IMR-90 (cell line): ENCODE measurements at regions not wholly inside any gene's neighbourhood (a gene's known extent, or its start where the extent isn't known, plus 50 kb on each side); places are given as distances from the start of the nearest gene placed in this dataset.

ENCODE experiments used
- ATAC-seq: fragments of 200-7000 bp; cut with Tn5 transposase; 2 replicates; pipeline ENCODE4 v1.9.1; 2020; ENCODE audit warnings: low read depth, mild to moderate bottlenecking, moderate library complexity
- BruUV-seq: library from RNA; stranded (reverse); fragments of 400-500 nt; replicated peaks from 2 replicates; lab custom pipeline; 2021; lab: Mats Ljungman, UMichigan
- CTCF ChIA-PET: fragments of 300-600 bp; formaldehyde crosslinking; extraction: SDS; loops from one replicate; lab custom pipeline; 2021; ENCODE audit warnings: antibody characterized with exemption; lab: Yijun Ruan, JAX
- POLR2A ChIA-PET: fragments of 300-600 bp; sonication (Branson Sonifier 250); formaldehyde crosslinking; loops from one replicate; lab custom pipeline; 2022; ENCODE audit warnings: antibody characterized with exemption; ENCODE audit not compliant: unreplicated experiment; lab: Charles Lee
- DNase-seq: peaks from one replicate; pipeline ENCODE4 v3.0.0; 2013
- H2AFZ ChIP-seq: replicated peaks from 2 replicates; pipeline ENCODE3; 2013; ENCODE audit warnings: low read length, mild to moderate bottlenecking; ENCODE audit not compliant: poor library complexity
- H2AK5ac ChIP-seq: 2 replicates; pipeline ENCODE4 v1.6.1; 2013; ENCODE audit warnings: low read depth, low read length, inconsistent platforms
- H2AK9ac ChIP-seq: replicated peaks from 2 replicates; pipeline ENCODE3; 2013; ENCODE audit warnings: mild to moderate bottlenecking, low read depth, low read length, moderate library complexity; ENCODE audit not compliant: poor library complexity
- H2BK120ac ChIP-seq: 2 replicates; pipeline ENCODE4 v1.6.1; 2013; ENCODE audit warnings: low read depth, low read length, inconsistent platforms
- H2BK15ac ChIP-seq: 3 replicates; pipeline ENCODE4 v1.6.1; 2013; ENCODE audit warnings: low read depth, low read length, inconsistent platforms
- H2BK20ac ChIP-seq: 2 replicates; pipeline ENCODE4 v1.6.1; 2013; ENCODE audit warnings: low read depth, mild to moderate bottlenecking, inconsistent platforms, low read length, moderate library complexity
- H2BK5ac ChIP-seq: 2 replicates; pipeline ENCODE4 v1.6.1; 2013; ENCODE audit warnings: mild to moderate bottlenecking, low read depth, low read length, inconsistent platforms; ENCODE audit not compliant: poor library complexity, severe bottlenecking
- H3K14ac ChIP-seq: replicated peaks from 2 replicates; pipeline ENCODE4 v1.6.1; 2013; ENCODE audit warnings: low read depth, low read length, inconsistent platforms
- H3K18ac ChIP-seq: 2 replicates; pipeline ENCODE4 v1.6.1; 2013; ENCODE audit warnings: low read depth, low read length, control low read depth
- H3K23ac ChIP-seq: 2 replicates; pipeline ENCODE4 v1.6.1; 2013; ENCODE audit warnings: low read depth, low read length, inconsistent platforms
- H3K27ac ChIP-seq: 2 replicates; pipeline ENCODE4 v1.5.1; 2013; ENCODE audit warnings: mild to moderate bottlenecking, control low read depth, low read length; ENCODE audit not compliant: insufficient read depth
- H3K27me3 ChIP-seq: 2 replicates; pipeline ENCODE4 v1.6.1; 2013; ENCODE audit warnings: low read length; ENCODE audit not compliant: control insufficient read depth, insufficient read depth
- H3K36me3 ChIP-seq: 2 replicates; pipeline ENCODE4 v1.6.1; 2013; ENCODE audit warnings: low read length, mixed read lengths; ENCODE audit not compliant: control insufficient read depth, insufficient read depth
- H3K4ac ChIP-seq: 2 replicates; pipeline ENCODE4 v1.6.1; 2013; ENCODE audit warnings: low read depth, low read length, inconsistent platforms
- H3K4me1 ChIP-seq: 2 replicates; pipeline ENCODE4 v1.6.1; 2013; ENCODE audit warnings: low read length, mixed read lengths; ENCODE audit not compliant: control insufficient read depth, insufficient read depth
- H3K4me2 ChIP-seq: 2 replicates; pipeline ENCODE4 v1.6.1; 2013; ENCODE audit warnings: low read depth, mild to moderate bottlenecking, control low read depth, low read length, moderate library complexity
- H3K4me3 ChIP-seq: 2 replicates; pipeline ENCODE4 v1.5.1; 2013; ENCODE audit warnings: low read depth, mild to moderate bottlenecking, control low read depth, low read length, moderate library complexity; ENCODE audit not compliant: insufficient read depth
- H3K56ac ChIP-seq: 2 replicates; pipeline ENCODE4 v1.6.1; 2013; ENCODE audit warnings: low read length, inconsistent platforms; ENCODE audit not compliant: insufficient read depth; ENCODE audit errors: extremely low read depth
- H3K79me1 ChIP-seq, 2 experiments: 2 replicates each; pipeline ENCODE4 v1.6.1; 2013; ENCODE audit warnings: low read length in 2 of 2, inconsistent platforms in 1 of 2, low read depth in 1 of 2
- H3K9ac ChIP-seq: 2 replicates; pipeline ENCODE4 v1.6.1; 2013; ENCODE audit warnings: low read depth, low read length, control low read depth
- H3K9me1 ChIP-seq: 2 replicates; pipeline ENCODE4 v1.6.1; 2013; ENCODE audit warnings: low read length, inconsistent platforms; ENCODE audit not compliant: insufficient read depth
- H3K9me3 ChIP-seq: 2 replicates; pipeline ENCODE4 v1.6.1; 2013; ENCODE audit warnings: low read length; ENCODE audit not compliant: control insufficient read depth, insufficient read depth
- H4K20me1 ChIP-seq: 2 replicates; pipeline ENCODE4 v1.6.1; 2013; ENCODE audit warnings: low read length, inconsistent platforms; ENCODE audit not compliant: insufficient read depth
- H4K5ac ChIP-seq: 2 replicates; pipeline ENCODE4 v1.6.1; 2013; ENCODE audit warnings: mild to moderate bottlenecking, low read depth, low read length, control low read depth
- H4K8ac ChIP-seq, 2 experiments: 2 replicates each; pipeline ENCODE4 v1.6.1; 2013; ENCODE audit warnings: low read depth in 2 of 2, low read length in 2 of 2, control low read depth in 1 of 2, inconsistent platforms in 1 of 2
- H4K91ac ChIP-seq: 2 replicates; pipeline ENCODE4 v1.6.1; 2013; ENCODE audit warnings: low read depth, low read length, inconsistent platforms; ENCODE audit not compliant: insufficient read depth
- BHLHE40 ChIP-seq: fragments of 150-350 bp; IDR thresholded peaks from 2 replicates; pipeline ENCODE4 v1.6.1; 2016; ENCODE audit warnings: mild to moderate bottlenecking, low read depth, low read length
- CEBPB ChIP-seq: IDR thresholded peaks from 2 replicates; pipeline ENCODE4 v1.6.1; 2012; ENCODE audit warnings: low read depth, low read length, improper control_type of control experiment
- CTCF ChIP-seq: conservative IDR thresholded peaks from 2 replicates; pipeline ENCODE4 v1.5.1; 2012; ENCODE audit warnings: mild to moderate bottlenecking, low read depth, low read length, improper control_type of control experiment
- ELK1 ChIP-seq: fragments of 150-350 bp; IDR thresholded peaks from 2 replicates; pipeline ENCODE4 v1.6.1; 2016; ENCODE audit warnings: low read depth, mild to moderate bottlenecking, low read length, moderate library complexity, borderline replicate concordance
- MAFK ChIP-seq: IDR thresholded peaks from 2 replicates; pipeline ENCODE4 v1.6.1; 2012; ENCODE audit warnings: low read depth, low read length, improper control_type of control experiment
- NFE2L2 ChIP-seq: fragments of 150-350 bp; IDR thresholded peaks from 2 replicates; pipeline ENCODE4 v1.6.1; 2016; ENCODE audit warnings: low read depth, mild to moderate bottlenecking, low read length
- POLR2A ChIP-seq: IDR thresholded peaks from 2 replicates; pipeline ENCODE4 v1.6.1; 2012; ENCODE audit warnings: mild to moderate bottlenecking, low read depth, low read length
- RAD21 ChIP-seq: IDR thresholded peaks from 2 replicates; pipeline ENCODE4 v1.6.1; 2012; ENCODE audit warnings: low read length, improper control_type of control experiment
- RCOR1 ChIP-seq: IDR thresholded peaks from 2 replicates; pipeline ENCODE4 v1.6.1; 2012; ENCODE audit warnings: mild to moderate bottlenecking, low read length, improper control_type of control experiment; ENCODE audit not compliant: insufficient replicate concordance
- USF2 ChIP-seq: fragments of 150-350 bp; IDR thresholded peaks from 2 replicates; pipeline ENCODE4 v1.6.1; 2017; ENCODE audit warnings: mild to moderate bottlenecking, antibody characterized with exemption, low read length, low read depth
- dilution Hi-C: fragments of 300-500 bp; cut with HindIII; formaldehyde crosslinking; loops from one replicate; pipeline ENCODE4 v1.14.3; 2018; ENCODE audit warnings: low sequenced_read_pairs; ENCODE audit not compliant: unreplicated experiment
- in situ Hi-C: fragments of 300-500 bp; cut with MboI; formaldehyde crosslinking; loops from 3 replicates; pipeline ENCODE4 v1.14.3; 2019; ENCODE audit warnings: low sequenced_read_pairs, inconsistent platforms, mixed read lengths
- intact Hi-C: fragments of 100-400 bp; cut with micrococcal nuclease; formaldehyde crosslinking; loops from 2 replicates; pipeline ENCODE4 v1.10.0; 2022

- Histone ChIP-seq H4K91ac (no peak overlapping the region), H3K14ac (no peak overlapping the region), H3K4ac (no peak overlapping the region), H3K4me1 (no peaks in the 10 kb centered on the region), H4K8ac (no peak overlapping the region), H3K9me3 (peaks cover 4% of the 10 kb centered on the region; the same call in 1 of the 2 replicates), H3K79me1 (no peaks in the 10 kb centered on the region), H3K4me2 (no peak overlapping the region), H3K23ac (no peak overlapping the region), H3K18ac (no peak overlapping the region), H4K5ac (no peak overlapping the region), H2BK15ac (no peak overlapping the region), H2AK5ac (no peak overlapping the region), H2BK20ac (no peak overlapping the region), H2BK5ac (no peak overlapping the region), H3K27ac (no peak overlapping the region), H2AK9ac (no peak overlapping the region), H3K56ac (no peak overlapping the region), H2BK120ac (no peak overlapping the region), H3K9ac (no peak overlapping the region), H2AFZ (no peak overlapping the region), H3K9me1 (no peaks in the 10 kb centered on the region), H3K4me3 (no peak overlapping the region), H4K20me1 (no peaks in the 10 kb centered on the region), H3K36me3 (no peaks in the 10 kb centered on the region), H3K27me3 (no peaks in the 10 kb centered on the region)
- CTCF ChIA-PET: no interaction called here
- POLR2A ChIA-PET: no interaction called here
- no peak for DNase-seq
- no peak for TF ChIP-seq BHLHE40
- no peak for TF ChIP-seq MAFK
- no peak for TF ChIP-seq ELK1
- TF ChIP-seq CTCF: no peak
- TF ChIP-seq POLR2A: no peak
- no peak for TF ChIP-seq USF2
- TF ChIP-seq NFE2L2: no peak
- no peak for TF ChIP-seq CEBPB
- TF ChIP-seq RCOR1: no peak
- TF ChIP-seq RAD21: no peak
- dilution Hi-C loops (no loop called here), in situ Hi-C loops (no loop called here), intact Hi-C loops (no loop called here)
- no TSS peak for BruUV-seq
- no peak for ATAC-seq
Observed at GRCh38 chr9:8205576-8205975, 406.0 kb upstream of the DMAC1 start.
